Tibial artery (tissue), 4 donors: ENCODE measurements at regions not wholly inside any gene's neighbourhood (a gene's known extent, or its start where the extent isn't known, plus 50 kb on each side); places are given as distances from the start of the nearest gene placed in this dataset.

Experiments
- DNase-seq, 2 donors: peaks; one replicate each; pipeline ENCODE4 v3.0.0-alpha.2; 2019
- H3K27ac ChIP-seq, 2 donors: fragments of 200-600 bp; sonication (generic) in 1 of 2; 1 replicate in 1 of 2; 2 replicates in 1 of 2; pipeline ENCODE4 v1.5.1; 2018 to 2019; ENCODE audit warnings: mild to moderate bottlenecking in 1 of 2
- H3K27me3 ChIP-seq, 2 donors: fragments of 200-600 bp; sonication (generic) in 1 of 2; one replicate each; pipeline versions ENCODE4 v1.5.1 to v1.6.0; 2016 to 2019
- H3K36me3 ChIP-seq, 3 donors: fragments of 200-600 bp; sonication (generic) in 2 of 3; one replicate each; pipeline ENCODE4 v1.5.1; 2016 to 2019; ENCODE audit warnings: mild to moderate bottlenecking in 2 of 3
- H3K4me1 ChIP-seq, 4 donors: fragments of 200-600 bp; sonication (generic) in 2 of 4; 1 replicate in 3 of 4; 2 replicates in 1 of 4; pipeline ENCODE4 v1.5.1; 2016 to 2019
- H3K4me3 ChIP-seq, 2 donors: fragments of 200-600 bp; sonication (generic) in 1 of 2; 1 replicate in 1 of 2; 2 replicates in 1 of 2; pipeline ENCODE4 v1.5.1; 2018 to 2019; ENCODE audit warnings: mild to moderate bottlenecking in 2 of 2
- H3K9me3 ChIP-seq, 3 donors: fragments of 200-600 bp; sonication (generic) in 1 of 3; one replicate each; pipeline ENCODE4 v1.5.1; 2016 to 2019
- intact Hi-C: fragments of 100-400 bp; cut with DNase I; formaldehyde crosslinking; loops from one replicate; pipeline ENCODE4 v1.15.0; 2023; ENCODE audit warnings: low total_unique reads
- TF ChIP-seq, protein P1 (sequence below), 2 experiments: fragments of 200-600 bp in 1 of 2; fragments of 450-650 bp in 1 of 2; IDR thresholded peaks; one replicate each; pipeline ENCODE4 v1.5.1; 2017 to 2019; ENCODE audit warnings: antibody characterized with exemption in 2 of 2, mild to moderate bottlenecking in 1 of 2, moderate library complexity in 1 of 2

DNA sequence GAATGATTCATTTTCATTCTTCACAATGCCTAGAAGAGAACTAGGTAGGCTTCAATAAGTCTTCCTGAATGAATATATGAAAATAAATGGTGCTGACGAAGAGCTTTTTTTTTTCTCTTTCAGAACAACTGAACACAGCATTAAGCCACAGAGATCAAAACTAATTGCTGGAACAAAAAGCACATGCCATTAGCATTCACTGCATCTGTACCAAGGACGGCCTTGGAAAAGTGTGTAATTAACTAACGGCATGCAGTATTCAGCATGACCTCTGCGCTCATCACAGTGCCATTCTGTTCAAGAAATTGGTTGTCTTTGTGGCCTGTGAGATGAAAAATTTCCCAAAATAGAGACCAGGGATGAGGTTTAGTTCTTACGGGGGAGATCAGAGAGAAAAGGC, 99.3 kb downstream of the NUDT12 start:
- H3K4me1 ChIP-seq = no peaks in the 10 kb centered on the region
- H3K27me3 ChIP-seq = no peaks in the 10 kb centered on the region
- H3K27ac ChIP-seq = no peak overlapping the region
- no peaks in the 10 kb centered on the region for H3K9me3 ChIP-seq
- no peaks in the 10 kb centered on the region for H3K36me3 ChIP-seq
- H3K4me3 ChIP-seq = no peak overlapping the region
- intact Hi-C loops = no loop called here
- TF ChIP-seq, protein P1, sequence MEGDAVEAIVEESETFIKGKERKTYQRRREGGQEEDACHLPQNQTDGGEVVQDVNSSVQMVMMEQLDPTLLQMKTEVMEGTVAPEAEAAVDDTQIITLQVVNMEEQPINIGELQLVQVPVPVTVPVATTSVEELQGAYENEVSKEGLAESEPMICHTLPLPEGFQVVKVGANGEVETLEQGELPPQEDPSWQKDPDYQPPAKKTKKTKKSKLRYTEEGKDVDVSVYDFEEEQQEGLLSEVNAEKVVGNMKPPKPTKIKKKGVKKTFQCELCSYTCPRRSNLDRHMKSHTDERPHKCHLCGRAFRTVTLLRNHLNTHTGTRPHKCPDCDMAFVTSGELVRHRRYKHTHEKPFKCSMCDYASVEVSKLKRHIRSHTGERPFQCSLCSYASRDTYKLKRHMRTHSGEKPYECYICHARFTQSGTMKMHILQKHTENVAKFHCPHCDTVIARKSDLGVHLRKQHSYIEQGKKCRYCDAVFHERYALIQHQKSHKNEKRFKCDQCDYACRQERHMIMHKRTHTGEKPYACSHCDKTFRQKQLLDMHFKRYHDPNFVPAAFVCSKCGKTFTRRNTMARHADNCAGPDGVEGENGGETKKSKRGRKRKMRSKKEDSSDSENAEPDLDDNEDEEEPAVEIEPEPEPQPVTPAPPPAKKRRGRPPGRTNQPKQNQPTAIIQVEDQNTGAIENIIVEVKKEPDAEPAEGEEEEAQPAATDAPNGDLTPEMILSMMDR (IDR thresholded peaks at IDR 0.05) = no peak
- no peak for DNase-seq

DNA sequence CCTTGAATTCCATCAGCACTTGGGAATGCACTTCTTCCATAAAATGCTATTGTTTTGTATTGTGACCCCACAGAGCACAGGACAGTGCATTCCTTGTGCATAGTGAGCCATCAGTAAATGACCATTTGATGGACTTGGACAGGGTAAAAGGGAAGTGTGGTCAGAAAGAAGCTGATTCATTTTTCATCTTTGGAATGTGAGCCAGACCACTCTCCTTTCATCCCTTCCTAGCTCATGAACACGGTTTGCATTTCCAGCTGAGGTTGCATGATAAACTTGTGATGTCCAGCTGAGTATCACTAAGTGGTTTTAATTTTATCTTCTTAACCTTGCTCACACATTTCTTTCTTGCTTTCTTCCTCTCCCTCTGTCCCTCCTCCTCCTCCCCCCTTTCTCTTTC, 101.3 kb downstream of the NUDT12 start:
- TF ChIP-seq, protein P1 (IDR thresholded peaks at IDR 0.05) = no peak
- no peaks in the 10 kb centered on the region for H3K4me1 ChIP-seq
- intact Hi-C loops = no loop called here
- no peak overlapping the region for H3K4me3 ChIP-seq
- no peak for DNase-seq
- no peaks in the 10 kb centered on the region for H3K36me3 ChIP-seq
- H3K27me3 ChIP-seq = no peaks in the 10 kb centered on the region
- H3K9me3 ChIP-seq = no peaks in the 10 kb centered on the region
- no peak overlapping the region for H3K27ac ChIP-seq

DNA sequence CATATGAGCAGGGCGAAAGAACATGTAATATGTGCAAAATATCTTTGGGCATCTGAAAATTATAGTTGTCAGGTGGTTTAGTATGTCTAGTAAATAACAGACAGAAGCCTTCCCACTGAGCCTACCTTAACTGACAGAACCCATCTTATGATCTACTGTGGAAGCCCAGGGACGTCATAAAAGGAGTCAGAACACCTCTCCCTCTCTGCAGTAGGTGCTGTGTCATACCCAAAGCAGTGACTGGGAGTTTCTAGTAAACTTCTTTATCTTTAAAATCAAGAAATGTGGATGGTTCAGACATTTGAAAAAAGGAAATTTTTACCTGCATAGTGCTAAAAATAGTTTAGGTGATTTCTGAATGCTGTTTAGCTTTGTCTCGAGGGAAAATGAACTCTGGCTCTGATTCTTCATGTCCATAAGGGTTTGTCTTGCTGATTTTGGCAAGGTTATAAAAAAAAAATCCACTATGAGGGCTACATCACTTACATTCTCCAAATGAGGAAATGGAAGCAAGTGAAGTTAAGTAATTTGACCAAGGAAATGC, 104.0 kb downstream of the NUDT12 start:
- TF ChIP-seq, protein P1 (IDR thresholded peaks at IDR 0.05) = no peak
- H3K9me3 ChIP-seq = no peaks in the 10 kb centered on the region
- H3K4me1 ChIP-seq = no peaks in the 10 kb centered on the region
- H3K27me3 ChIP-seq = no peaks in the 10 kb centered on the region
- DNase-seq = no peak
- intact Hi-C loops = no loop called here
- H3K27ac ChIP-seq = no peak overlapping the region
- H3K36me3 ChIP-seq = no peaks in the 10 kb centered on the region
- H3K4me3 ChIP-seq = no peak overlapping the region

DNA sequence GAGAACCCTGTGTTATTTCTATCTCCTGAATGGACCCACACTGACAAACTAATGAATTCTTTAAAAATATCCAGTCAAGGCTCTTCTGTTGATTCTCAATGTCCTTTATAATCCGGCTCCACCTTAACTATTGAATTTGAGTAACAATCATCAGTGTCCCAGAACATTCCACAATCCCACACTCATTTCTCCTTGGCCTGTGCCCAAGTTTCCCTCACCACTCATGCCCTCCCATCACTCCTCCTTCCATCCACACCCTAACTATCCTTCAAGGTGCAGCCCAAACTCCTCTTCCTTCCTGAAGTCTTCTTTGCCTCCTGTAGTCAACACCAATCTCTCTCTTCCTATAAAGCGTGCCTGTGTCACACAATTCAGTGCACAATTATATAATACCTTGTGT, 106.1 kb downstream of the NUDT12 start:
- intact Hi-C loops = no loop called here
- Histone ChIP-seq H3K4me3 (no peak overlapping the region), H3K36me3 (no peaks in the 10 kb centered on the region), H3K4me1 (peaks cover 0 to 4% (median 0%) of the 10 kb centered on the region in 4 donors), H3K27me3 (no peaks in the 10 kb centered on the region), H3K27ac (no peak overlapping the region), H3K9me3 (no peaks in the 10 kb centered on the region)
- TF ChIP-seq, protein P1 (IDR thresholded peaks at IDR 0.05) = no peak
- DNase-seq = no peak

DNA sequence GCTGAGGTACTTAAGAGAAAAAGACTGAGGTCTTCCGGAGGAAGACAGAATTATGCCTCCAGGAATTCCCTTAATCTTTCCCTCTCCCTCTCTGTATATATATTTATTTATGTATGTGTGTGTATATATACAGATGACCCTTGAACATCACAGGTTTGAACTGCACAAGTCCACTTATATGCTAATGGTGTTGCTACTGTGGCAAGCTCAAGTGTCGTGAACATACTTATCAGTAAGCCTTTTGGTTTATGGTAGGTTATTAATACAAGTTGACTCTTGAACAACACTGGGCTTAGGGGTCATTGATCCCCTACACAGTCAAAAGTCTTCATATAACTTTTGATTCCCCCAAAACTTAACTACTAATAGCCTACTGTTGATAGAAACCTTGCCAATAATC, 106.8 kb downstream of the NUDT12 start:
- H3K27me3 ChIP-seq = no peaks in the 10 kb centered on the region
- TF ChIP-seq, protein P1 (IDR thresholded peaks at IDR 0.05) = no peak
- intact Hi-C loops = no loop called here
- H3K4me1 ChIP-seq = peaks cover 0 to 10% (median 0%) of the 10 kb centered on the region in 4 donors
- H3K9me3 ChIP-seq = no peaks in the 10 kb centered on the region
- H3K4me3 ChIP-seq = no peak overlapping the region
- H3K27ac ChIP-seq = no peak overlapping the region
- no peaks in the 10 kb centered on the region for H3K36me3 ChIP-seq
- no peak for DNase-seq

DNA sequence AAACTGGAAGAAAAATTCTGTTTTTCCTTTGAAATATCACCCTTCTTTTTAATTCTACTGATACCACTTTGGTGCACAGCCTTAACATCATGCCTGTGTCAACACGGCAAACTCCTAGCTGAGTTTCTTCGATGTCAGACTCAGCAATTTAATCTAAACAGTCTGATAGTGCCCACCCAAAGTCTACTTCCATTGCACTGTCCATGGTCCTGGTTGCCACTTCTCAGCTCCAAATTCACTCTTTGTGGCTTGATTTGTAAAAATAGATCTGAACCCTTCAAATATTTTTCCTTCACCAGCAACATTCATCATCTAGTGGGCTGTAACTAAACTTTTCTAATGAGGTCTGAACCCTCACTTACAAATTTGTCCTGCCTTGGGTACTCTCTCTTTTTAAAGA, 107.8 kb downstream of the NUDT12 start:
- no peak for DNase-seq
- Histone ChIP-seq H3K4me3 (no peak overlapping the region), H3K4me1 (peaks cover 0 to 10% (median 0%) of the 10 kb centered on the region in 4 donors), H3K9me3 (no peaks in the 10 kb centered on the region), H3K27ac (no peak overlapping the region), H3K27me3 (no peaks in the 10 kb centered on the region), H3K36me3 (no peaks in the 10 kb centered on the region)
- intact Hi-C loops = no loop called here
- TF ChIP-seq, protein P1 (IDR thresholded peaks at IDR 0.05) = no peak
